GM12878 (cell line): ENCODE measurements at regions not wholly inside any gene's neighbourhood (a gene's known extent, or its start where the extent isn't known, plus 50 kb on each side); places are given as distances from the start of the nearest gene placed in this dataset.

Experiments used
- ATAC-seq: fragments of 200-7000 bp; cut with Tn5 transposase; 3 replicates; pipeline ENCODE4 v1.9.1; 2020; ENCODE audit warnings: mild to moderate bottlenecking, moderate library complexity
- BruUV-seq: library from RNA; stranded (reverse); fragments of 400-500 nt; replicated peaks from 2 replicates; lab custom pipeline; 2021; lab: Mats Ljungman, UMichigan
- CTCF ChIA-PET: fragments of 300-600 bp; sonication (Branson Sonifier 250); formaldehyde crosslinking; extraction: SDS; loops from one replicate; lab custom pipeline; 2021; ENCODE audit warnings: inconsistent platforms; lab: Yijun Ruan, JAX
- POLR2A ChIA-PET: fragments of 350-600 bp; formaldehyde crosslinking; extraction: SDS; loops from one replicate; lab custom pipeline; 2021; ENCODE audit warnings: inconsistent platforms; lab: Charles Lee
- RAD21 ChIA-PET: fragments of 300-600 bp; sonication (Branson Sonifier 250); formaldehyde crosslinking; loops from one replicate; lab custom pipeline; 2023; ENCODE audit warnings: antibody characterized with exemption; ENCODE audit not compliant: unreplicated experiment; lab: Charles Lee
- SMC1A ChIA-PET: fragments of 300-600 bp; sonication (Branson Sonifier 250); formaldehyde crosslinking; loops from one replicate; lab custom pipeline; 2023; ENCODE audit not compliant: unreplicated experiment, uncharacterized antibody; lab: Charles Lee
- DNase-seq: peaks from one replicate; pipeline ENCODE4 v3.0.0-alpha.2; 2011; ENCODE audit warnings: low read depth, low spot score
- FAIRE-seq: peaks from 3 replicates; lab custom pipeline; 2011; peaks lifted over from hg19 to GRCh38; lab: Jason Lieb, UNC
- H2AFZ ChIP-seq: 2 replicates; pipeline ENCODE4 v1.6.0; 2011; ENCODE audit warnings: low read depth, low read length, control low read depth; ENCODE audit not compliant: control insufficient read depth
- H3K27ac ChIP-seq: 2 replicates; pipeline ENCODE4 v1.5.1; 2011; ENCODE audit warnings: control low read depth; ENCODE audit not compliant: control insufficient read depth, insufficient read depth
- H3K27me3 ChIP-seq, 2 experiments: replicated peaks in 1 of 2; 2 replicates each; pipeline versions ENCODE4 v1.6.0 to v1.6.1; 2011; ENCODE audit warnings: low read length in 1 of 2; ENCODE audit not compliant: control insufficient read depth in 2 of 2, insufficient read depth in 2 of 2
- H3K36me3 ChIP-seq, 2 experiments: 2 replicates each; pipeline ENCODE4 v1.5.1; 2011; ENCODE audit warnings: low read length in 1 of 2; ENCODE audit not compliant: control insufficient read depth in 2 of 2, insufficient read depth in 2 of 2
- H3K4me1 ChIP-seq: 2 replicates; pipeline ENCODE4 v1.6.1; 2011; ENCODE audit warnings: mild to moderate bottlenecking, low read length, moderate library complexity, mixed read lengths; ENCODE audit not compliant: control insufficient read depth, insufficient read depth
- H3K4me2 ChIP-seq: 2 replicates; pipeline ENCODE4 v1.6.0; 2011; ENCODE audit warnings: control low read depth; ENCODE audit not compliant: control insufficient read depth, insufficient read depth
- H3K4me3 ChIP-seq: fragments of 200-600 bp; sonication (generic); 2 replicates; pipeline ENCODE4 v1.5.1; 2016
- H3K79me2 ChIP-seq: 2 replicates; pipeline ENCODE4 v1.6.0; 2011; ENCODE audit warnings: low read length; ENCODE audit not compliant: control insufficient read depth, insufficient read depth
- H3K9ac ChIP-seq: 2 replicates; pipeline ENCODE4 v1.8.0; 2011; ENCODE audit warnings: low read length, control low read depth, mixed read lengths; ENCODE audit not compliant: control insufficient read depth, insufficient read depth
- H3K9me3 ChIP-seq: replicated peaks from 3 replicates; pipeline ENCODE4 v1.5.1; 2011; ENCODE audit warnings: mild to moderate bottlenecking, low read length; ENCODE audit not compliant: control insufficient read depth, insufficient read depth
- H4K20me1 ChIP-seq: 2 replicates; pipeline ENCODE4 v1.6.0; 2011; ENCODE audit not compliant: control insufficient read depth, insufficient read depth
- ATF7 ChIP-seq: fragments of 450-650 bp; IDR thresholded peaks from 2 replicates; pipeline ENCODE4 v1.6.1; 2016; ENCODE audit warnings: low read depth, mild to moderate bottlenecking
- BMI1 ChIP-seq: fragments of 450-650 bp; IDR thresholded peaks from 2 replicates; pipeline ENCODE4 v1.6.1; 2016; ENCODE audit warnings: mild to moderate bottlenecking, moderate library complexity, borderline replicate concordance
- IKZF2 ChIP-seq, 2 experiments: fragments of 450-650 bp; IDR thresholded peaks; 2 replicates each; pipeline ENCODE4 v1.6.1; 2017; ENCODE audit warnings: mild to moderate bottlenecking in 2 of 2, moderate library complexity in 2 of 2
- RAD51 ChIP-seq: fragments of 450-650 bp; IDR thresholded peaks from 2 replicates; pipeline ENCODE4 v1.6.1; 2016; ENCODE audit warnings: moderate library complexity, mild to moderate bottlenecking, inconsistent platforms
- ZBTB11 ChIP-seq: fragments of 450-650 bp; formaldehyde crosslinking; IDR thresholded peaks from 2 replicates; pipeline ENCODE4 v1.5.0; 2022; ENCODE audit warnings: mild to moderate bottlenecking, missing genetic modification characterization
- WGBS: methylation state at CpG from one replicate; pipeline ENCODE4 v1.1.6; 2016; ENCODE audit warnings: low lambda C conversion rate; ENCODE audit not compliant: insufficient replicate concordance, insufficient coverage; ENCODE audit errors: missing lambda C conversion rate; 5-methylcytosine and 5-hydroxymethylcytosine counted together
- in situ Hi-C: fragments of 300-500 bp; cut with MboI; formaldehyde crosslinking; loops from 9 replicates; pipeline ENCODE4 v1.14.3; 2018; ENCODE audit warnings: mixed read lengths
- intact Hi-C: fragments of 100-400 bp; cut with micrococcal nuclease; formaldehyde crosslinking; loops from one replicate; pipeline ENCODE4 v1.14.2; 2022; ENCODE audit not compliant: unreplicated experiment
- TF ChIP-seq, protein P1 (sequence below): fragments of 450-650 bp; conservative IDR thresholded peaks from 2 replicates; pipeline ENCODE4 v1.6.1; 2017; ENCODE audit warnings: mild to moderate bottlenecking, moderate library complexity
- TF ChIP-seq, protein P2 (sequence below): fragments of 450-650 bp; IDR thresholded peaks from 2 replicates; pipeline ENCODE4 v1.6.1; 2017; ENCODE audit warnings: antibody characterized with exemption, mild to moderate bottlenecking, moderate library complexity
- TF ChIP-seq, protein P3 (sequence below): IDR thresholded peaks from 2 replicates; pipeline ENCODE4 v1.6.1; 2012; ENCODE audit warnings: mild to moderate bottlenecking, low read depth, low read length
- TF ChIP-seq, protein P4 (sequence below), 3 experiments: IDR thresholded peaks in 2 of 3; conservative IDR thresholded peaks in 1 of 3; 2 replicates each; pipeline ENCODE4 v1.5.1; 2011; ENCODE audit warnings: low read depth in 3 of 3, low read length in 3 of 3, mild to moderate bottlenecking in 3 of 3, control low read depth in 2 of 3, moderate library complexity in 2 of 3, inconsistent platforms in 1 of 3, mixed read lengths in 1 of 3; ENCODE audit not compliant: control insufficient read depth in 2 of 3, insufficient read depth in 1 of 3; ENCODE audit errors: extremely low read depth in 1 of 3

GRCh38 chr11:122050021-122050690, 65.9 kb downstream of the BLID start:
- ATAC-seq (no peak), FAIRE-seq (no peak), DNase-seq (no peak)
- SMC1A ChIA-PET: no interaction called here
- CTCF ChIA-PET: no interaction called here
- POLR2A ChIA-PET: no interaction called here
- Histone ChIP-seq H3K4me1 (no peaks in the 10 kb centered on the region), H3K4me2 (no peak overlapping the region), H3K79me2 (no peaks in the 10 kb centered on the region), H3K27me3 (no peaks in the 10 kb centered on the region), H2AFZ (no peak overlapping the region), H3K27ac (no peak overlapping the region), H3K4me3 (no peak overlapping the region), H3K9ac (no peak overlapping the region), H4K20me1 (no peaks in the 10 kb centered on the region), H3K36me3 (no peaks in the 10 kb centered on the region), H3K9me3 (no peaks in the 10 kb centered on the region)
- RAD21 ChIA-PET: no interaction called here
- intact Hi-C loops (no loop called here), in situ Hi-C loops (no loop called here)
- BruUV-seq: no TSS peak
- WGBS: 0% methylated on average over 2 of the region's 2 CpGs
- TF ChIP-seq RAD51: no peak
- TF ChIP-seq, protein P1, sequence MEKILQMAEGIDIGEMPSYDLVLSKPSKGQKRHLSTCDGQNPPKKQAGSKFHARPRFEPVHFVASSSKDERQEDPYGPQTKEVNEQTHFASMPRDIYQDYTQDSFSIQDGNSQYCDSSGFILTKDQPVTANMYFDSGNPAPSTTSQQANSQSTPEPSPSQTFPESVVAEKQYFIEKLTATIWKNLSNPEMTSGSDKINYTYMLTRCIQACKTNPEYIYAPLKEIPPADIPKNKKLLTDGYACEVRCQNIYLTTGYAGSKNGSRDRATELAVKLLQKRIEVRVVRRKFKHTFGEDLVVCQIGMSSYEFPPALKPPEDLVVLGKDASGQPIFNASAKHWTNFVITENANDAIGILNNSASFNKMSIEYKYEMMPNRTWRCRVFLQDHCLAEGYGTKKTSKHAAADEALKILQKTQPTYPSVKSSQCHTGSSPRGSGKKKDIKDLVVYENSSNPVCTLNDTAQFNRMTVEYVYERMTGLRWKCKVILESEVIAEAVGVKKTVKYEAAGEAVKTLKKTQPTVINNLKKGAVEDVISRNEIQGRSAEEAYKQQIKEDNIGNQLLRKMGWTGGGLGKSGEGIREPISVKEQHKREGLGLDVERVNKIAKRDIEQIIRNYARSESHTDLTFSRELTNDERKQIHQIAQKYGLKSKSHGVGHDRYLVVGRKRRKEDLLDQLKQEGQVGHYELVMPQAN: no peak
- TF ChIP-seq BMI1: no peak
- TF ChIP-seq ATF7: no peak
- TF ChIP-seq IKZF2 (IDR thresholded peaks at IDR 0.05): no peak
- TF ChIP-seq, protein P2, sequence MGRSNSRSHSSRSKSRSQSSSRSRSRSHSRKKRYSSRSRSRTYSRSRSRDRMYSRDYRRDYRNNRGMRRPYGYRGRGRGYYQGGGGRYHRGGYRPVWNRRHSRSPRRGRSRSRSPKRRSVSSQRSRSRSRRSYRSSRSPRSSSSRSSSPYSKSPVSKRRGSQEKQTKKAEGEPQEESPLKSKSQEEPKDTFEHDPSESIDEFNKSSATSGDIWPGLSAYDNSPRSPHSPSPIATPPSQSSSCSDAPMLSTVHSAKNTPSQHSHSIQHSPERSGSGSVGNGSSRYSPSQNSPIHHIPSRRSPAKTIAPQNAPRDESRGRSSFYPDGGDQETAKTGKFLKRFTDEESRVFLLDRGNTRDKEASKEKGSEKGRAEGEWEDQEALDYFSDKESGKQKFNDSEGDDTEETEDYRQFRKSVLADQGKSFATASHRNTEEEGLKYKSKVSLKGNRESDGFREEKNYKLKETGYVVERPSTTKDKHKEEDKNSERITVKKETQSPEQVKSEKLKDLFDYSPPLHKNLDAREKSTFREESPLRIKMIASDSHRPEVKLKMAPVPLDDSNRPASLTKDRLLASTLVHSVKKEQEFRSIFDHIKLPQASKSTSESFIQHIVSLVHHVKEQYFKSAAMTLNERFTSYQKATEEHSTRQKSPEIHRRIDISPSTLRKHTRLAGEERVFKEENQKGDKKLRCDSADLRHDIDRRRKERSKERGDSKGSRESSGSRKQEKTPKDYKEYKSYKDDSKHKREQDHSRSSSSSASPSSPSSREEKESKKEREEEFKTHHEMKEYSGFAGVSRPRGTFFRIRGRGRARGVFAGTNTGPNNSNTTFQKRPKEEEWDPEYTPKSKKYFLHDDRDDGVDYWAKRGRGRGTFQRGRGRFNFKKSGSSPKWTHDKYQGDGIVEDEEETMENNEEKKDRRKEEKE: no peak
- TF ChIP-seq, protein P3, sequence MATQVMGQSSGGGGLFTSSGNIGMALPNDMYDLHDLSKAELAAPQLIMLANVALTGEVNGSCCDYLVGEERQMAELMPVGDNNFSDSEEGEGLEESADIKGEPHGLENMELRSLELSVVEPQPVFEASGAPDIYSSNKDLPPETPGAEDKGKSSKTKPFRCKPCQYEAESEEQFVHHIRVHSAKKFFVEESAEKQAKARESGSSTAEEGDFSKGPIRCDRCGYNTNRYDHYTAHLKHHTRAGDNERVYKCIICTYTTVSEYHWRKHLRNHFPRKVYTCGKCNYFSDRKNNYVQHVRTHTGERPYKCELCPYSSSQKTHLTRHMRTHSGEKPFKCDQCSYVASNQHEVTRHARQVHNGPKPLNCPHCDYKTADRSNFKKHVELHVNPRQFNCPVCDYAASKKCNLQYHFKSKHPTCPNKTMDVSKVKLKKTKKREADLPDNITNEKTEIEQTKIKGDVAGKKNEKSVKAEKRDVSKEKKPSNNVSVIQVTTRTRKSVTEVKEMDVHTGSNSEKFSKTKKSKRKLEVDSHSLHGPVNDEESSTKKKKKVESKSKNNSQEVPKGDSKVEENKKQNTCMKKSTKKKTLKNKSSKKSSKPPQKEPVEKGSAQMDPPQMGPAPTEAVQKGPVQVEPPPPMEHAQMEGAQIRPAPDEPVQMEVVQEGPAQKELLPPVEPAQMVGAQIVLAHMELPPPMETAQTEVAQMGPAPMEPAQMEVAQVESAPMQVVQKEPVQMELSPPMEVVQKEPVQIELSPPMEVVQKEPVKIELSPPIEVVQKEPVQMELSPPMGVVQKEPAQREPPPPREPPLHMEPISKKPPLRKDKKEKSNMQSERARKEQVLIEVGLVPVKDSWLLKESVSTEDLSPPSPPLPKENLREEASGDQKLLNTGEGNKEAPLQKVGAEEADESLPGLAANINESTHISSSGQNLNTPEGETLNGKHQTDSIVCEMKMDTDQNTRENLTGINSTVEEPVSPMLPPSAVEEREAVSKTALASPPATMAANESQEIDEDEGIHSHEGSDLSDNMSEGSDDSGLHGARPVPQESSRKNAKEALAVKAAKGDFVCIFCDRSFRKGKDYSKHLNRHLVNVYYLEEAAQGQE: no peak
- TF ChIP-seq, protein P4, sequence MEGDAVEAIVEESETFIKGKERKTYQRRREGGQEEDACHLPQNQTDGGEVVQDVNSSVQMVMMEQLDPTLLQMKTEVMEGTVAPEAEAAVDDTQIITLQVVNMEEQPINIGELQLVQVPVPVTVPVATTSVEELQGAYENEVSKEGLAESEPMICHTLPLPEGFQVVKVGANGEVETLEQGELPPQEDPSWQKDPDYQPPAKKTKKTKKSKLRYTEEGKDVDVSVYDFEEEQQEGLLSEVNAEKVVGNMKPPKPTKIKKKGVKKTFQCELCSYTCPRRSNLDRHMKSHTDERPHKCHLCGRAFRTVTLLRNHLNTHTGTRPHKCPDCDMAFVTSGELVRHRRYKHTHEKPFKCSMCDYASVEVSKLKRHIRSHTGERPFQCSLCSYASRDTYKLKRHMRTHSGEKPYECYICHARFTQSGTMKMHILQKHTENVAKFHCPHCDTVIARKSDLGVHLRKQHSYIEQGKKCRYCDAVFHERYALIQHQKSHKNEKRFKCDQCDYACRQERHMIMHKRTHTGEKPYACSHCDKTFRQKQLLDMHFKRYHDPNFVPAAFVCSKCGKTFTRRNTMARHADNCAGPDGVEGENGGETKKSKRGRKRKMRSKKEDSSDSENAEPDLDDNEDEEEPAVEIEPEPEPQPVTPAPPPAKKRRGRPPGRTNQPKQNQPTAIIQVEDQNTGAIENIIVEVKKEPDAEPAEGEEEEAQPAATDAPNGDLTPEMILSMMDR (IDR thresholded peaks at IDR 0.05 in 2 of 3, conservative IDR thresholded peaks at IDR 0.05 in 1 of 3; ENCODE audit: control insufficient read depth in 2 of 3, extremely low read depth in 1 of 3, insufficient read depth in 1 of 3, low read depth in 3 of 3, low read length in 3 of 3): no peak
- TF ChIP-seq ZBTB11 (CRISPR knock-in tag): no peak
